K562 (cell line): ENCODE measurements at regions not wholly inside any gene's neighbourhood (a gene's known extent, or its start where the extent isn't known, plus 50 kb on each side); places are given as distances from the start of the nearest gene placed in this dataset.

Experiments used
- ADNP ChIP-seq: fragments of 200-800 bp; sonication (Bioruptor generic); IDR thresholded peaks from 2 replicates; pipeline ENCODE4 v1.6.1; 2016; ENCODE audit warnings: missing genetic modification characterization, missing compliant biosample characterization
- DACH1 ChIP-seq: fragments of 450-650 bp; IDR thresholded peaks from 2 replicates; pipeline ENCODE4 v1.6.1; 2018; ENCODE audit not compliant: partially characterized antibody
- GTF2F1 ChIP-seq: IDR thresholded peaks from 2 replicates; pipeline ENCODE4 v1.6.1; 2011; ENCODE audit warnings: low read depth, low read length, improper control_type of control experiment
- HDAC1 ChIP-seq, 2 experiments: fragments of 450-650 bp; IDR thresholded peaks; 2 replicates each; pipeline ENCODE4 v1.6.1; 2016 to 2017; ENCODE audit warnings: inconsistent platforms in 1 of 2, mild to moderate bottlenecking in 1 of 2, moderate library complexity in 1 of 2
- LEF1 ChIP-seq: fragments of 450-650 bp; IDR thresholded peaks from 2 replicates; pipeline ENCODE4 v1.6.1; 2016; ENCODE audit warnings: mild to moderate bottlenecking
- MAFK ChIP-seq: IDR thresholded peaks from 2 replicates; pipeline ENCODE4 v1.6.1; 2011; ENCODE audit warnings: low read length, improper control_type of control experiment
- POLR2A ChIP-seq: fragments of 450-650 bp; conservative IDR thresholded peaks from 2 replicates; pipeline ENCODE4 v1.6.1; 2016
- POLR3G ChIP-seq: IDR thresholded peaks from 2 replicates; pipeline ENCODE4 v1.6.1; 2011; ENCODE audit not compliant: insufficient read length, insufficient replicate concordance; ENCODE audit errors: extremely low read depth
- SIN3A ChIP-seq, 2 experiments: fragments of 150-350 bp in 1 of 2; IDR thresholded peaks; 2 replicates each; pipeline ENCODE4 v1.6.1; 2011 to 2016; ENCODE audit warnings: borderline replicate concordance in 2 of 2, low read depth in 2 of 2, low read length in 2 of 2, mild to moderate bottlenecking in 2 of 2, moderate library complexity in 2 of 2; ENCODE audit not compliant: control insufficient read depth in 1 of 2
- SMARCA4 ChIP-seq: fragments of 450-650 bp; IDR thresholded peaks from 2 replicates; pipeline ENCODE4 v1.6.1; 2016
- SMARCE1 ChIP-seq: fragments of 450-650 bp; IDR thresholded peaks from 2 replicates; pipeline ENCODE4 v1.7.1; 2016; ENCODE audit warnings: mild to moderate bottlenecking
- TAL1 ChIP-seq: fragments of 450-650 bp; IDR thresholded peaks from 2 replicates; pipeline ENCODE4 v1.6.1; 2016; ENCODE audit warnings: mild to moderate bottlenecking
- TBP ChIP-seq: optimal IDR thresholded peaks from 2 replicates; pipeline ENCODE3; 2011; ENCODE audit warnings: low read depth, low read length, improper control_type of control experiment
- ZNF644 ChIP-seq: fragments of 200-800 bp; sonication (Bioruptor generic); IDR thresholded peaks from 2 replicates; pipeline ENCODE4 v1.6.1; 2016; ENCODE audit warnings: low read depth, missing genetic modification characterization, missing compliant biosample characterization
- TF ChIP-seq, protein P1 (sequence below): sonication (generic); formaldehyde crosslinking; IDR thresholded peaks from 2 replicates; pipeline ENCODE4 v1.8.0; 2022; ENCODE audit warnings: mild to moderate bottlenecking, missing genetic modification reagents
- TF ChIP-seq, protein P2 (sequence below): sonication (generic); formaldehyde crosslinking; IDR thresholded peaks from 2 replicates; pipeline ENCODE4 v1.8.0; 2023; ENCODE audit warnings: mild to moderate bottlenecking, missing genetic modification reagents
- TF ChIP-seq, protein P3 (sequence below), 2 experiments: fragments of 450-650 bp in 1 of 2; sonication (generic) in 1 of 2; formaldehyde crosslinking in 1 of 2; IDR thresholded peaks in 1 of 2; conservative IDR thresholded peaks in 1 of 2; 2 replicates each; pipeline versions ENCODE4 v1.6.1 to v1.8.1; 2016 to 2023; ENCODE audit warnings: mild to moderate bottlenecking in 2 of 2, moderate library complexity in 2 of 2, inconsistent platforms in 1 of 2, missing genetic modification reagents in 1 of 2

DNA sequence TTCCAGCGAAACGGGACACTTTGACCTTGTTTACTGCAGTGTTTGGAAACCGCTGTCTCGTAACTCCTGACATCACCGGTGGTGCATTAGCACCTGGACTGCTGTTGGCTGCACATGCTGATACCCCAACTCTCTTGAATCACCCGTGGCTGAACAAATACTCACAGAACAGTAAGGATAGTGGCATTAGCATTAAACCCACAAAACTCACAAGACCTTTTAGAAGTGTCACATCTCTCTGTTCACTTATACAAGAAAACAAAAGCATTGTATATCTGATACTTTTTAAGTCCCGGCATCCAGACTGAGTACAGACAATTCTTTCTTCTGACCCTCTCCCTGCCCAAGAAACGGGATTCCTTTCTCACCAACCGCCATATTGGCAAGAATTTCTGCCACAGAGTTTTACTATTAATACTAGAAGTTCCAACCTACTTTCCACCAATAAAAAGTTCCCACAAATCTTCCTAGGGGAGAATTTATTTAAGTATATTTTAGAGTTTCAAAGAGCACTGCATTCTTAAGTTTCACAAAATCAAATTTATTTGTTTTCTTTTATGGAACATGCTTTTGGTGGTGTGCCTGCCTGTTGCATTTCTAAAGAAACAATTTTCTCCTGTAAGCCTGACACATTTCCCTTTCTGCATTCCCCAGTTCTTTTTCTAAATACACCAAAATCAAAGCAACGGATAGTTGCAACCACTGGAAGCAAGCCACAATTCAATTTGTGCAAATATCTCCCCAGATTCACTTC, 208.4 kb upstream of the KLF14 start (continued):
- peak; percentile 41; the same call in 1 of the 2 replicates for TF ChIP-seq TAL1
- peak; percentile 29; the same call in 1 of the 2 replicates for TF ChIP-seq SMARCE1
- peak in 1 of 2 experiments; percentile 70; a peak in 1 of 4 replicates for TF ChIP-seq SIN3A (IDR thresholded peaks at IDR 0.05; ENCODE audit: borderline replicate concordance in 2 of 2, control insufficient read depth in 1 of 2, low read depth in 2 of 2, low read length in 2 of 2)
- no peak for TF ChIP-seq MAFK
- TF ChIP-seq SMARCA4 = peak; percentile 53; the same call in 1 of the 2 replicates
- TF ChIP-seq, protein P1, sequence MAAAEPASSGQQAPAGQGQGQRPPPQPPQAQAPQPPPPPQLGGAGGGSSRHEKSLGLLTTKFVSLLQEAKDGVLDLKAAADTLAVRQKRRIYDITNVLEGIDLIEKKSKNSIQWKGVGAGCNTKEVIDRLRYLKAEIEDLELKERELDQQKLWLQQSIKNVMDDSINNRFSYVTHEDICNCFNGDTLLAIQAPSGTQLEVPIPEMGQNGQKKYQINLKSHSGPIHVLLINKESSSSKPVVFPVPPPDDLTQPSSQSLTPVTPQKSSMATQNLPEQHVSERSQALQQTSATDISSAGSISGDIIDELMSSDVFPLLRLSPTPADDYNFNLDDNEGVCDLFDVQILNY (CRISPR knock-in tag) = no peak
- no peak for TF ChIP-seq GTF2F1
- no peak for TF ChIP-seq DACH1
- TF ChIP-seq POLR2A = no peak; the same call in 1 of the 2 replicates
- TF ChIP-seq HDAC1 (IDR thresholded peaks at IDR 0.05) = peak in 1 of 2 experiments; percentile 29; a peak in 1 of 4 replicates
- TF ChIP-seq ZNF644 (tag) = 0 out of 2 replicates have a peak, but pooled peaks have one; percentile 12
- TF ChIP-seq, protein P2, sequence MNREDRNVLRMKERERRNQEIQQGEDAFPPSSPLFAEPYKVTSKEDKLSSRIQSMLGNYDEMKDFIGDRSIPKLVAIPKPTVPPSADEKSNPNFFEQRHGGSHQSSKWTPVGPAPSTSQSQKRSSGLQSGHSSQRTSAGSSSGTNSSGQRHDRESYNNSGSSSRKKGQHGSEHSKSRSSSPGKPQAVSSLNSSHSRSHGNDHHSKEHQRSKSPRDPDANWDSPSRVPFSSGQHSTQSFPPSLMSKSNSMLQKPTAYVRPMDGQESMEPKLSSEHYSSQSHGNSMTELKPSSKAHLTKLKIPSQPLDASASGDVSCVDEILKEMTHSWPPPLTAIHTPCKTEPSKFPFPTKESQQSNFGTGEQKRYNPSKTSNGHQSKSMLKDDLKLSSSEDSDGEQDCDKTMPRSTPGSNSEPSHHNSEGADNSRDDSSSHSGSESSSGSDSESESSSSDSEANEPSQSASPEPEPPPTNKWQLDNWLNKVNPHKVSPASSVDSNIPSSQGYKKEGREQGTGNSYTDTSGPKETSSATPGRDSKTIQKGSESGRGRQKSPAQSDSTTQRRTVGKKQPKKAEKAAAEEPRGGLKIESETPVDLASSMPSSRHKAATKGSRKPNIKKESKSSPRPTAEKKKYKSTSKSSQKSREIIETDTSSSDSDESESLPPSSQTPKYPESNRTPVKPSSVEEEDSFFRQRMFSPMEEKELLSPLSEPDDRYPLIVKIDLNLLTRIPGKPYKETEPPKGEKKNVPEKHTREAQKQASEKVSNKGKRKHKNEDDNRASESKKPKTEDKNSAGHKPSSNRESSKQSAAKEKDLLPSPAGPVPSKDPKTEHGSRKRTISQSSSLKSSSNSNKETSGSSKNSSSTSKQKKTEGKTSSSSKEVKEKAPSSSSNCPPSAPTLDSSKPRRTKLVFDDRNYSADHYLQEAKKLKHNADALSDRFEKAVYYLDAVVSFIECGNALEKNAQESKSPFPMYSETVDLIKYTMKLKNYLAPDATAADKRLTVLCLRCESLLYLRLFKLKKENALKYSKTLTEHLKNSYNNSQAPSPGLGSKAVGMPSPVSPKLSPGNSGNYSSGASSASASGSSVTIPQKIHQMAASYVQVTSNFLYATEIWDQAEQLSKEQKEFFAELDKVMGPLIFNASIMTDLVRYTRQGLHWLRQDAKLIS (CRISPR knock-in tag) = 0 out of 2 replicates have a peak, but pooled peaks have one; percentile 40
- TF ChIP-seq ADNP (tag) = 0 out of 2 replicates have a peak, but pooled peaks have one; percentile 39
- peak; percentile 58 for TF ChIP-seq TBP
- TF ChIP-seq LEF1 = peak; percentile 47; the same call in 1 of the 2 replicates
- no peak for TF ChIP-seq POLR3G
- TF ChIP-seq, protein P3, sequence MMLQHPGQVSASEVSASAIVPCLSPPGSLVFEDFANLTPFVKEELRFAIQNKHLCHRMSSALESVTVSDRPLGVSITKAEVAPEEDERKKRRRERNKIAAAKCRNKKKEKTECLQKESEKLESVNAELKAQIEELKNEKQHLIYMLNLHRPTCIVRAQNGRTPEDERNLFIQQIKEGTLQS (IDR thresholded peaks at IDR 0.05) = peak; percentile 66
- TF ChIP-seq, protein P3 (CRISPR knock-in tag; conservative IDR thresholded peaks at IDR 0.05) = peak; percentile 12; the same call in 1 of the 2 replicates
